Esophagus squamous epithelium (tissue), 5 donors: ENCODE measurements at regions not wholly inside any gene's neighbourhood (a gene's known extent, or its start where the extent isn't known, plus 50 kb on each side); places are given as distances from the start of the nearest gene placed in this dataset.

Experiments used
- DNase-seq: peaks from one replicate; lab custom pipeline; 2025; lab: John Stamatoyannopoulos, UW
- H3K27ac ChIP-seq, 4 donors: fragments of 200-600 bp; sonication (generic); one replicate each; pipeline ENCODE4 v1.5.1; 2016 to 2019; ENCODE audit warnings: mild to moderate bottlenecking in 1 of 4
- H3K27me3 ChIP-seq, 4 donors: fragments of 200-600 bp; sonication (generic); 1 replicate in 3 of 4; 2 replicates in 1 of 4; pipeline versions ENCODE4 v1.5.1 to v1.6.0; 2017 to 2021; ENCODE audit warnings: antibody characterized with exemption in 1 of 4
- H3K36me3 ChIP-seq, 3 donors: fragments of 200-600 bp; sonication (generic); one replicate each; pipeline ENCODE4 v1.5.1; 2016 to 2019
- H3K4me1 ChIP-seq, 3 donors: fragments of 200-600 bp; sonication (generic); one replicate each; pipeline ENCODE4 v1.5.1; 2017 to 2019
- H3K4me3 ChIP-seq, 4 donors: fragments of 200-600 bp; sonication (generic); 1 replicate in 3 of 4; 2 replicates in 1 of 4; pipeline ENCODE4 v1.5.1; 2016 to 2019; ENCODE audit warnings: mild to moderate bottlenecking in 2 of 4, moderate library complexity in 1 of 4
- H3K9me3 ChIP-seq, 3 donors: fragments of 200-600 bp; sonication (generic); one replicate each; pipeline ENCODE4 v1.5.1; 2016 to 2019
- CTCF ChIP-seq, 6 experiments: fragments of 450-650 bp in 4 of 6; fragments of 200-600 bp in 2 of 6; sonication (generic) in 2 of 6; IDR thresholded peaks; one replicate each; pipeline ENCODE4 v1.5.1; 2016 to 2019; ENCODE audit warnings: antibody characterized with exemption in 6 of 6, mild to moderate bottlenecking in 4 of 6, moderate library complexity in 4 of 6
- POLR2A ChIP-seq, 4 donors: fragments of 450-650 bp; IDR thresholded peaks; one replicate each; pipeline ENCODE4 v1.6.1; 2017; ENCODE audit warnings: antibody characterized with exemption in 4 of 4, mild to moderate bottlenecking in 4 of 4, moderate library complexity in 3 of 4
- WGBS, 2 donors: methylation state at CpG; one replicate each; pipeline ENCODE4 v1.1.5; 2018; 5-methylcytosine and 5-hydroxymethylcytosine counted together
- intact Hi-C: fragments of 100-400 bp; cut with DNase I; formaldehyde crosslinking; loops from one replicate; pipeline ENCODE4 v1.15.0; 2022
- donor health status: DM: yes; HTN: yes; CAD: no.

- 72 to 81% methylated on average over 6 of the region's 6 CpGs for WGBS, 2 donors
Measured at GRCh38 chr6:163688739-163689362, 274.3 kb downstream of the QKI start.

GRCh38 chr6:163687075-163687474 lies 272.6 kb downstream of the QKI start:
- TF ChIP-seq POLR2A (IDR thresholded peaks at IDR 0.05) (no peak), CTCF (IDR thresholded peaks at IDR 0.05) (no peak)
- WGBS, 2 donors = 71 to 100% methylated on average over 1 to 2 of the region's 2 CpGs
- no peak overlapping the region for H3K4me3 ChIP-seq
- H3K9me3 ChIP-seq = peaks cover 0 to 4% (median 0%) of the 10 kb centered on the region in 3 donors
- H3K27ac ChIP-seq = no peak overlapping the region
- H3K27me3 ChIP-seq = peaks cover 0 to 16% (median 0%) of the 10 kb centered on the region in 4 donors
- H3K4me1 ChIP-seq = peaks cover 0 to 3% (median 0%) of the 10 kb centered on the region in 3 donors
- no peak for DNase-seq
- H3K36me3 ChIP-seq = no peaks in the 10 kb centered on the region
- intact Hi-C loops = no loop called here

More at GRCh38 chr6:163688739-163689362, 274.3 kb downstream of the QKI start:
- no peaks in the 10 kb centered on the region for H3K36me3 ChIP-seq
- peaks cover 0 to 16% (median 0%) of the 10 kb centered on the region in 4 donors for H3K27me3 ChIP-seq
- H3K4me1 ChIP-seq = peaks cover 0 to 3% (median 0%) of the 10 kb centered on the region in 3 donors
- no peak overlapping the region for H3K4me3 ChIP-seq
- H3K27ac ChIP-seq = no peak overlapping the region
- peaks cover 0 to 2% (median 0%) of the 10 kb centered on the region in 3 donors for H3K9me3 ChIP-seq
- intact Hi-C loops = no loop called here
- DNase-seq = no peak
- TF ChIP-seq CTCF (IDR thresholded peaks at IDR 0.05) = no peak
- no peak for TF ChIP-seq POLR2A (IDR thresholded peaks at IDR 0.05)

GRCh38 chr6:163686301-163686700 lies 271.8 kb downstream of the QKI start:
- no peak overlapping the region for H3K4me3 ChIP-seq
- peaks cover 0 to 4% (median 0%) of the 10 kb centered on the region in 3 donors for H3K9me3 ChIP-seq
- H3K27me3 ChIP-seq = peaks cover 0 to 16% (median 0%) of the 10 kb centered on the region in 4 donors
- TF ChIP-seq POLR2A (IDR thresholded peaks at IDR 0.05) (no peak), CTCF (IDR thresholded peaks at IDR 0.05) (no peak)
- no peaks in the 10 kb centered on the region for H3K36me3 ChIP-seq
- H3K27ac ChIP-seq = no peak overlapping the region
- WGBS, 2 donors = 20 to 50% methylated on average over 2 of the region's 2 CpGs
- intact Hi-C loops = no loop called here
- DNase-seq = no peak
- peaks cover 0 to 3% (median 0%) of the 10 kb centered on the region in 3 donors for H3K4me1 ChIP-seq

GRCh38 chr6:163683105-163683622 lies 268.6 kb downstream of the QKI start:
- H3K4me3 ChIP-seq = no peak overlapping the region
- peaks cover 0 to 4% (median 0%) of the 10 kb centered on the region in 3 donors for H3K9me3 ChIP-seq
- peaks cover 0 to 3% (median 0%) of the 10 kb centered on the region in 3 donors for H3K4me1 ChIP-seq
- no peak for DNase-seq
- TF ChIP-seq CTCF (IDR thresholded peaks at IDR 0.05) (no peak), POLR2A (IDR thresholded peaks at IDR 0.05) (no peak)
- no peaks in the 10 kb centered on the region for H3K36me3 ChIP-seq
- 95 to 100% methylated on average over 1 of the region's 1 CpG for WGBS, 2 donors
- intact Hi-C loops = no loop called here
- peaks cover 0 to 16% (median 0%) of the 10 kb centered on the region in 4 donors for H3K27me3 ChIP-seq
- no peak overlapping the region for H3K27ac ChIP-seq

- Histone ChIP-seq H3K9me3 (peaks cover 0 to 4% (median 0%) of the 10 kb centered on the region in 3 donors), H3K27me3 (peaks cover 0 to 4% (median 0%) of the 10 kb centered on the region in 4 donors), H3K27ac (no peak overlapping the region), H3K36me3 (no peaks in the 10 kb centered on the region), H3K4me1 (no peaks in the 10 kb centered on the region), H3K4me3 (no peak overlapping the region)
- no peak for DNase-seq
- TF ChIP-seq CTCF (IDR thresholded peaks at IDR 0.05) (no peak), POLR2A (IDR thresholded peaks at IDR 0.05) (no peak)
- 66 to 79% methylated on average over 5 of the region's 5 CpGs for WGBS, 2 donors
- intact Hi-C loops = no loop called here
Measured at GRCh38 chr6:163679753-163680152, 265.2 kb downstream of the QKI start.
